ENCODE measurements at regions not wholly inside any gene's neighbourhood (a gene's known extent, or its start where the extent isn't known, plus 50 kb on each side); places are given as distances from the start of the nearest gene placed in this dataset.

- Histone ChIP-seq H3K9me3 (ENCODE audit: low read depth) (no peaks in the 10 kb centered on the region), H3K9me2 (replicated peaks; ENCODE audit: insufficient read depth) (no peaks in the 10 kb centered on the region), H3K4me2 (no peak overlapping the region), H2AFZ (no peak overlapping the region), H3K27me3 (no peaks in the 10 kb centered on the region), H3K27ac (no peak overlapping the region), H3K79me2 (no peaks in the 10 kb centered on the region), H3K4me3 (no peak overlapping the region), H3K4me1 (ENCODE audit: insufficient read depth) (no peaks in the 10 kb centered on the region), H3K36me3 (replicated peaks; ENCODE audit: insufficient read depth, low read depth) (no peaks in the 10 kb centered on the region), H4K20me1 (ENCODE audit: insufficient read depth, poor library complexity, severe bottlenecking) (no peaks in the 10 kb centered on the region)
- WGBS (ENCODE audit: low lambda C conversion rate, missing lambda C conversion rate), result 96% methylated on average over 1 of the region's 1 CpG
- no peak for TF ChIP-seq EZH2phosphoT487 (IDR thresholded peaks at IDR 0.05; ENCODE audit: low read depth, severe bottlenecking, unreplicated experiment)
- TF ChIP-seq, protein P1, sequence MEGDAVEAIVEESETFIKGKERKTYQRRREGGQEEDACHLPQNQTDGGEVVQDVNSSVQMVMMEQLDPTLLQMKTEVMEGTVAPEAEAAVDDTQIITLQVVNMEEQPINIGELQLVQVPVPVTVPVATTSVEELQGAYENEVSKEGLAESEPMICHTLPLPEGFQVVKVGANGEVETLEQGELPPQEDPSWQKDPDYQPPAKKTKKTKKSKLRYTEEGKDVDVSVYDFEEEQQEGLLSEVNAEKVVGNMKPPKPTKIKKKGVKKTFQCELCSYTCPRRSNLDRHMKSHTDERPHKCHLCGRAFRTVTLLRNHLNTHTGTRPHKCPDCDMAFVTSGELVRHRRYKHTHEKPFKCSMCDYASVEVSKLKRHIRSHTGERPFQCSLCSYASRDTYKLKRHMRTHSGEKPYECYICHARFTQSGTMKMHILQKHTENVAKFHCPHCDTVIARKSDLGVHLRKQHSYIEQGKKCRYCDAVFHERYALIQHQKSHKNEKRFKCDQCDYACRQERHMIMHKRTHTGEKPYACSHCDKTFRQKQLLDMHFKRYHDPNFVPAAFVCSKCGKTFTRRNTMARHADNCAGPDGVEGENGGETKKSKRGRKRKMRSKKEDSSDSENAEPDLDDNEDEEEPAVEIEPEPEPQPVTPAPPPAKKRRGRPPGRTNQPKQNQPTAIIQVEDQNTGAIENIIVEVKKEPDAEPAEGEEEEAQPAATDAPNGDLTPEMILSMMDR (IDR thresholded peaks at IDR 0.05; ENCODE audit: poor library complexity), result no peak
- TF ChIP-seq EZH2 (IDR thresholded peaks at IDR 0.05; ENCODE audit: borderline replicate concordance), result no peak
- DNase-seq (ENCODE audit: low spot score), result no peak
Measured at GRCh38 chr5:158303883-158304282, 444.9 kb upstream of the CLINT1 start.

GRCh38 chr5:158303275-158303674 lies 444.3 kb upstream of the CLINT1 start:
- Histone ChIP-seq H3K27me3 (no peaks in the 10 kb centered on the region), H3K9me2 (replicated peaks; ENCODE audit: insufficient read depth) (no peaks in the 10 kb centered on the region), H3K36me3 (replicated peaks; ENCODE audit: insufficient read depth, low read depth) (no peaks in the 10 kb centered on the region), H4K20me1 (ENCODE audit: insufficient read depth, poor library complexity, severe bottlenecking) (no peaks in the 10 kb centered on the region), H3K9me3 (ENCODE audit: low read depth) (no peaks in the 10 kb centered on the region), H3K27ac (no peak overlapping the region), H3K4me1 (ENCODE audit: insufficient read depth) (no peaks in the 10 kb centered on the region), H3K4me3 (no peak overlapping the region), H3K79me2 (no peaks in the 10 kb centered on the region), H2AFZ (no peak overlapping the region), H3K4me2 (no peak overlapping the region)
- no peak for TF ChIP-seq EZH2 (IDR thresholded peaks at IDR 0.05; ENCODE audit: borderline replicate concordance)
- TF ChIP-seq EZH2phosphoT487 (IDR thresholded peaks at IDR 0.05; ENCODE audit: low read depth, severe bottlenecking, unreplicated experiment), result no peak
- TF ChIP-seq, protein P1 (IDR thresholded peaks at IDR 0.05; ENCODE audit: poor library complexity), result no peak
- no peak for DNase-seq (ENCODE audit: low spot score)
- WGBS (ENCODE audit: low lambda C conversion rate, missing lambda C conversion rate), result 81% methylated on average over 3 of the region's 3 CpGs

- Histone ChIP-seq H2AFZ (no peak overlapping the region), H3K9me2 (replicated peaks; ENCODE audit: insufficient read depth) (no peaks in the 10 kb centered on the region), H4K20me1 (ENCODE audit: insufficient read depth, poor library complexity, severe bottlenecking) (no peaks in the 10 kb centered on the region), H3K4me2 (no peak overlapping the region), H3K79me2 (no peaks in the 10 kb centered on the region), H3K27ac (no peak overlapping the region), H3K4me3 (no peak overlapping the region), H3K36me3 (replicated peaks; ENCODE audit: insufficient read depth, low read depth) (no peaks in the 10 kb centered on the region), H3K9me3 (ENCODE audit: low read depth) (no peaks in the 10 kb centered on the region), H3K4me1 (ENCODE audit: insufficient read depth) (no peaks in the 10 kb centered on the region), H3K27me3 (no peaks in the 10 kb centered on the region)
- no peak for DNase-seq (ENCODE audit: low spot score)
- 89% methylated on average over 2 of the region's 2 CpGs for WGBS (ENCODE audit: low lambda C conversion rate, missing lambda C conversion rate)
- TF ChIP-seq EZH2phosphoT487 (IDR thresholded peaks at IDR 0.05; ENCODE audit: low read depth, severe bottlenecking, unreplicated experiment) (no peak), EZH2 (IDR thresholded peaks at IDR 0.05; ENCODE audit: borderline replicate concordance) (no peak)
- TF ChIP-seq, protein P1 (IDR thresholded peaks at IDR 0.05; ENCODE audit: poor library complexity), result no peak
Measured at GRCh38 chr5:158302029-158302428, 443.1 kb upstream of the CLINT1 start.

DNA sequence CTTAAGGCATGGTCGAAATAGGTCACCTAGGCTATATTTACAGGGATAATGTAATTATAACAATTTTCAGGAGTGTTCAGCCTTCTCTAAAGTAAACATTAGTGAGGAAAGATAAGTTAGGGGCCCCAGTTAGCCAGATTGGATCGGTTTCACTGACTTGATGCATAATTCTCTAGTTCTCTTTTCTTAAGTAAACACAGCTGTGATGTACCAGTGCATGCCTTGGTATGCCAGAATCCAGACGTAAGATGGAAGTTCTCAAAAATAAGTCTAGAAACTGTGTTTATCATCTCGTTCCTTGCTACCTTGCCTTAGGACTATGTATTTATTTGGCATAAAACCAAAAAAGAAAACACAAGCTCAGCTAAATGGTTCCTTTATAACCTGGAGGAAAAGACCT lies 442.2 kb upstream of the CLINT1 start:
- Histone ChIP-seq H3K27me3 (no peaks in the 10 kb centered on the region), H3K4me3 (no peak overlapping the region), H3K27ac (no peak overlapping the region), H4K20me1 (ENCODE audit: insufficient read depth, poor library complexity, severe bottlenecking) (no peaks in the 10 kb centered on the region), H3K9me3 (ENCODE audit: low read depth) (no peaks in the 10 kb centered on the region), H3K4me1 (ENCODE audit: insufficient read depth) (no peaks in the 10 kb centered on the region), H3K4me2 (no peak overlapping the region), H3K79me2 (no peaks in the 10 kb centered on the region), H3K36me3 (replicated peaks; ENCODE audit: insufficient read depth, low read depth) (no peaks in the 10 kb centered on the region), H2AFZ (no peak overlapping the region), H3K9me2 (replicated peaks; ENCODE audit: insufficient read depth) (no peaks in the 10 kb centered on the region)
- TF ChIP-seq, protein P1 (IDR thresholded peaks at IDR 0.05; ENCODE audit: poor library complexity), result no peak
- TF ChIP-seq EZH2phosphoT487 (IDR thresholded peaks at IDR 0.05; ENCODE audit: low read depth, severe bottlenecking, unreplicated experiment) (no peak), EZH2 (IDR thresholded peaks at IDR 0.05; ENCODE audit: borderline replicate concordance) (no peak)
- WGBS (ENCODE audit: low lambda C conversion rate, missing lambda C conversion rate), result 52% methylated on average over 4 of the region's 4 CpGs
- no peak for DNase-seq (ENCODE audit: low spot score)
